Endothelial cell (in vitro differentiated cells): ENCODE measurements at regions not wholly inside any gene's neighbourhood (a gene's known extent, or its start where the extent isn't known, plus 50 kb on each side); places are given as distances from the start of the nearest gene placed in this dataset.

Experiments
- DNase-seq: peaks from one replicate; pipeline ENCODE4 v3.0.0; 2021; ENCODE audit warnings: low spot score
- H3K27ac Mint-ChIP-seq: one replicate; pipeline ENCODE4 v1.8.0; 2021; ENCODE audit warnings: mixed read lengths, inconsistent platforms; ENCODE audit not compliant: unreplicated experiment
- H3K27me3 Mint-ChIP-seq: one replicate; pipeline ENCODE4 v1.8.0; 2021; ENCODE audit warnings: mild to moderate bottlenecking, moderate library complexity, mixed read lengths, inconsistent platforms; ENCODE audit not compliant: unreplicated experiment
- H3K36me3 Mint-ChIP-seq: one replicate; pipeline ENCODE4 v1.8.0; 2021; ENCODE audit warnings: mild to moderate bottlenecking, low read depth, mixed read lengths, inconsistent platforms; ENCODE audit not compliant: unreplicated experiment
- H3K4me1 Mint-ChIP-seq: one replicate; pipeline ENCODE4 v1.8.0; 2021; ENCODE audit warnings: mild to moderate bottlenecking, mixed read lengths, inconsistent platforms; ENCODE audit not compliant: unreplicated experiment
- H3K4me3 Mint-ChIP-seq: one replicate; pipeline ENCODE4 v1.8.0; 2021; ENCODE audit warnings: mild to moderate bottlenecking, mixed read lengths, inconsistent platforms; ENCODE audit not compliant: unreplicated experiment
- H3K9me3 Mint-ChIP-seq: one replicate; pipeline ENCODE4 v1.8.0; 2021; ENCODE audit warnings: mixed read lengths, inconsistent platforms; ENCODE audit not compliant: unreplicated experiment
- TF ChIP-seq, protein P1 (sequence below): fragments of 200-600 bp; sonication (generic); IDR thresholded peaks from one replicate; pipeline ENCODE4 v1.5.0; 2021; ENCODE audit warnings: antibody characterized with exemption; ENCODE audit not compliant: unreplicated experiment

DNA sequence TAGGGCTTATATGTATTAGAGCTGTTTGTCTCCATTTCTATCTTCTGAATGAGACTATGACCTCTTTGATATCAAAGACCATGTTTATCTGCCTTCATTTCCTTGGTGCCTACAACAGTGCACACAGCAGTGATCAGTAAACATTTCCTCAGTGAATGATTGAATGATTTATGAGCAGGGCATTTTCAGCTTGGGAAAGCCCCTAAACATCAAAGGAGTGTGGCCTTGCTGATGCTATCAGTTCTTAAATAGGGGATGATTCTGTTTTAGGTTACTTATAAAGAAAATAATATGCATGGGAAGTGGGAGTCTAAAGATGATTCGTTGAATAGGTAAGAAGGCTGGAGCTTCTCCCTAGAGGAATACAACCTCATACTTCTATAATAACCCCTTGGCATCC, 425.3 kb downstream of the ZNF521 start:
- Mint-ChIP-seq H3K36me3 (peaks cover 3% of the 10 kb centered on the region), H3K27me3 (peaks cover 11% of the 10 kb centered on the region), H3K4me1 (peaks cover 46% of the 10 kb centered on the region), H3K9me3 (no peaks in the 10 kb centered on the region), H3K4me3 (no peak overlapping the region), H3K27ac (no peak overlapping the region)
- TF ChIP-seq, protein P1, sequence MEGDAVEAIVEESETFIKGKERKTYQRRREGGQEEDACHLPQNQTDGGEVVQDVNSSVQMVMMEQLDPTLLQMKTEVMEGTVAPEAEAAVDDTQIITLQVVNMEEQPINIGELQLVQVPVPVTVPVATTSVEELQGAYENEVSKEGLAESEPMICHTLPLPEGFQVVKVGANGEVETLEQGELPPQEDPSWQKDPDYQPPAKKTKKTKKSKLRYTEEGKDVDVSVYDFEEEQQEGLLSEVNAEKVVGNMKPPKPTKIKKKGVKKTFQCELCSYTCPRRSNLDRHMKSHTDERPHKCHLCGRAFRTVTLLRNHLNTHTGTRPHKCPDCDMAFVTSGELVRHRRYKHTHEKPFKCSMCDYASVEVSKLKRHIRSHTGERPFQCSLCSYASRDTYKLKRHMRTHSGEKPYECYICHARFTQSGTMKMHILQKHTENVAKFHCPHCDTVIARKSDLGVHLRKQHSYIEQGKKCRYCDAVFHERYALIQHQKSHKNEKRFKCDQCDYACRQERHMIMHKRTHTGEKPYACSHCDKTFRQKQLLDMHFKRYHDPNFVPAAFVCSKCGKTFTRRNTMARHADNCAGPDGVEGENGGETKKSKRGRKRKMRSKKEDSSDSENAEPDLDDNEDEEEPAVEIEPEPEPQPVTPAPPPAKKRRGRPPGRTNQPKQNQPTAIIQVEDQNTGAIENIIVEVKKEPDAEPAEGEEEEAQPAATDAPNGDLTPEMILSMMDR, result no peak
- DNase-seq, result no peak

DNA sequence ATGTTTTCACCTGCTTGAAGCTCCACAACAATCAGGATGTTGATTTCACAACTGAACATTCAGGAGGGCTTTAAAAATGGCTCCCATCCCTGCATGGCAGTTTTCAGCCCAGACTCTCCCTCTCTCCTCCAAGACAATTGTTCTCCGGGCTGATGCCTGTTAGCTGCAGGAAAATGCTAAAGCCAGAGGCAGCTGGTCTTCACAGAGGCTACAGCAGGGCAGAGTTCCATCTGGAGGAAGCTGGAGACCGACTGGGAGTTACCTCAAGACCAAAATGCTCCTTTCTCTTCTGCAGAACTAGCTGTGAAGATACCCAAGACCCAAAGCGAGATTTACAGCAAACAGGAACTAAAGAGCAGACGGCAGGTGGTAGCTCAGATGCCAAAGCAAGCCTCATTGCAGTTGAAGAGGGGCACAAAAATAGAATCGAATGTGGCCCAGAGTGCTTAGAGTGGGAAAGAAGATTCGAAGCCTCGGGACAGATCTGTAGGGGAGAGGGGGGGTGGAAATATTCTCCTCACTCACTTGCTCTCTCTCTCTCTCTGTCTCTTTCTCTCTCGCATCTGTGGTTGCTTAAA, 423.6 kb downstream of the ZNF521 start:
- Mint-ChIP-seq H3K4me3 (no peak overlapping the region), H3K27ac (no peak overlapping the region), H3K27me3 (peaks cover 8% of the 10 kb centered on the region), H3K36me3 (peaks cover 3% of the 10 kb centered on the region), H3K9me3 (no peaks in the 10 kb centered on the region), H3K4me1 (peaks cover 30% of the 10 kb centered on the region)
- TF ChIP-seq, protein P1, result no peak
- DNase-seq, result no peak

DNA sequence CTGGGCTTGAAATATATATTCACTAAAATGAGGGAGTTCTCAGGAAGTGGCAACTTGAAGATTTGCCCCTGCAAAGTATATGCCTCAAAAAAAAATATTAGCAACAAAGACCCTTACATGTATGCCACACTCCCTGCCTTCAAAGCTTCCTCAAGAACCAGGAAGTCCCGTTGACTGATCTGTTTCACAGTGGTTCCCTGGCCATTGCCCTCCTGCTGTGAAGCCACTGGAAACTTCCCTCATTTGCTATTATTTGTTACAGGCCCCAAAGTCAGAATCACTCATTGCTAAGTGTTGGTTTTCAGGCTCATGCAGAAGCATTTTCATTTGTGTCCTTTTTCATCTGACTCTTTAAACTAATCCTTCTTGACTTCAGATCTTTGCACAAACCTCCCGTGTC, 421.5 kb downstream of the ZNF521 start:
- H3K4me1 Mint-ChIP-seq, result peaks cover 25% of the 10 kb centered on the region
- H3K36me3 Mint-ChIP-seq, result no peaks in the 10 kb centered on the region
- TF ChIP-seq, protein P1, result no peak
- H3K27ac Mint-ChIP-seq, result no peak overlapping the region
- H3K27me3 Mint-ChIP-seq, result peaks cover 8% of the 10 kb centered on the region
- no peak for DNase-seq
- H3K9me3 Mint-ChIP-seq, result no peaks in the 10 kb centered on the region
- H3K4me3 Mint-ChIP-seq, result no peak overlapping the region

DNA sequence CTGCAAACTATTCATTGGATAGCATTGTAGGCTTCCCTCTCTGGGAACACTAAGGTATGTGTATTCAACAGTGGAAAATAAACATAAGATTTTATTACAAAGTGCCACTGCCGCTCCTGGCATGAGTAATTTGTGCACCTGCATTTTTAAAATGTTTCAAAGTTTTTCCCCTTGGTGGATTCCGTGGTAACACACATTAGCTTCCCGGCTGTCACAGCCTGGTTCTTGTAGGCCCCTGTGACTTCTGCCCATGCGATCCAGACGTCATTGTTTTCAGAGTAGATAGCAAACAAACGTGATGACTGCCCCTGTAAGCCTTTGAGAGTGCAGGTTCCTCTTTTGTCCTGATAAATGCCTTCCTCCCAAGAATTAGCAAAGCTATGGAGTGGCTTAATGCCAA, 421.0 kb downstream of the ZNF521 start:
- TF ChIP-seq, protein P1, result no peak
- Mint-ChIP-seq H3K36me3 (no peaks in the 10 kb centered on the region), H3K27ac (no peak overlapping the region), H3K27me3 (peaks cover 8% of the 10 kb centered on the region), H3K9me3 (no peaks in the 10 kb centered on the region), H3K4me3 (no peak overlapping the region), H3K4me1 (peaks cover 29% of the 10 kb centered on the region)
- DNase-seq, result no peak

DNA sequence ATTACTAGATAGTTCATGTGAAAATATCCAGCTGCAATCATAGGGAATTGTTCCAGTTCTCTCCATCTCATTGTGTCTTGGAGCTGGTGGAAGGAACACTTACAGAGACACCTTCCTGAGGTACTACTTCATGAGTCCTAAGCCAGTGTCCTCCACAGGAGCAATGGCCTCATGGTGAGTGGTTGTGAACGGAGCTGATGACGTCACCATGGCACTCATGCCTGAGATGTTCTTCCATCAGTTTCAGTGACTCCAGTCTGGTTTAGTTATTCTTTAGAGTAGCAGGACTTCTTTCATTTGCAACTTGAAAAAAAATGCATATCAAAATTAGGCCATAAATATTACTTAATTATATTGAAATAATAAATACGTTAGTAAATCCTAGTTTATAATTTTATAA, 418.6 kb downstream of the ZNF521 start:
- no peak for DNase-seq
- Mint-ChIP-seq H3K36me3 (no peaks in the 10 kb centered on the region), H3K27ac (no peak overlapping the region), H3K4me1 (peaks cover 36% of the 10 kb centered on the region), H3K9me3 (no peaks in the 10 kb centered on the region), H3K4me3 (no peak overlapping the region), H3K27me3 (peaks cover 3% of the 10 kb centered on the region)
- TF ChIP-seq, protein P1, result no peak
